OCI-LY3 (cell line): ENCODE measurements at regions not wholly inside any gene's neighbourhood (a gene's known extent, or its start where the extent isn't known, plus 50 kb on each side); places are given as distances from the start of the nearest gene placed in this dataset.

Source experiments
- H2AFZ ChIP-seq: fragments of 200-600, 300-600 bp; shearing (Covaris generic); 2 replicates; pipeline ENCODE4 v1.6.0; 2014; ENCODE audit warnings: antibody characterized with exemption, low read depth, low read length
- H3K27ac ChIP-seq: fragments of 200-600, 300-600 bp; sonication (generic); 2 replicates; pipeline ENCODE4 v1.5.1; 2014; ENCODE audit warnings: mild to moderate bottlenecking, low read length, moderate library complexity, mixed read lengths
- H3K27me3 ChIP-seq: fragments of 200-600, 300-600 bp; sonication (generic); 2 replicates; pipeline ENCODE4 v1.6.1; 2014; ENCODE audit warnings: low read depth, low read length, mixed read lengths
- H3K36me3 ChIP-seq: fragments of 200-600, 300-600 bp; sonication (generic); replicated peaks from 2 replicates; pipeline ENCODE3; 2014; ENCODE audit warnings: low read depth, low read length, mixed read lengths
- H3K4me1 ChIP-seq: fragments of 300-600, 200-600 bp; sonication (generic); 2 replicates; pipeline ENCODE4 v1.6.1; 2014; ENCODE audit warnings: low read length, mixed read lengths
- H3K4me2 ChIP-seq: fragments of 200-600, 300-600 bp; sonication (generic); 2 replicates; pipeline ENCODE4 v1.6.1; 2014; ENCODE audit warnings: low read length, mixed read lengths
- H3K4me3 ChIP-seq: fragments of 300-600, 200-600 bp; sonication (generic); 2 replicates; pipeline ENCODE4 v1.5.1; 2014; ENCODE audit warnings: antibody characterized with exemption, mild to moderate bottlenecking, low read length, moderate library complexity
- H3K79me2 ChIP-seq: fragments of 300-600, 200-600 bp; shearing (Covaris generic); 2 replicates; pipeline ENCODE4 v1.6.1; 2014; ENCODE audit warnings: mild to moderate bottlenecking, low read length, mixed read lengths
- H3K9ac ChIP-seq: fragments of 300-600, 200-600 bp; shearing (Covaris generic); 2 replicates; pipeline ENCODE4 v1.6.0; 2014; ENCODE audit warnings: mild to moderate bottlenecking, low read length, moderate library complexity
- H3K9me3 ChIP-seq: fragments of 200-600, 300-600 bp; shearing (Covaris generic); 2 replicates; pipeline ENCODE4 v1.6.1; 2014; ENCODE audit warnings: low read length, mixed read lengths; ENCODE audit not compliant: insufficient read depth
- H4K20me1 ChIP-seq: fragments of 200-600, 300-600 bp; sonication (generic); 2 replicates; pipeline ENCODE4 v1.6.1; 2016; ENCODE audit warnings: low read length, mixed read lengths; ENCODE audit not compliant: insufficient read depth
- CTCF ChIP-seq: fragments of 200-600, 300-600 bp; sonication (generic); IDR thresholded peaks from 2 replicates; pipeline ENCODE4 v1.5.1; 2014; ENCODE audit warnings: antibody characterized with exemption, low read length, low read depth
- EZH2phosphoT487 ChIP-seq: fragments of 200-600 bp; shearing (Covaris generic); IDR thresholded peaks from 2 replicates; pipeline ENCODE4 v1.6.1; 2018; ENCODE audit warnings: antibody characterized with exemption, mixed run types, low read depth

GRCh38 chr13:97565906-97566305 lies 131.9 kb downstream of the RAP2A start:
- Histone ChIP-seq H3K4me3 (no peak overlapping the region), H3K79me2 (no peaks in the 10 kb centered on the region), H3K36me3 (no peaks in the 10 kb centered on the region), H3K9ac (no peak overlapping the region), H3K27me3 (peaks cover 23% of the 10 kb centered on the region), H3K27ac (no peak overlapping the region), H3K4me2 (no peak overlapping the region), H2AFZ (no peak overlapping the region), H4K20me1 (no peaks in the 10 kb centered on the region), H3K4me1 (peaks cover 16% of the 10 kb centered on the region), H3K9me3 (no peaks in the 10 kb centered on the region)
- TF ChIP-seq CTCF (no peak), EZH2phosphoT487 (no peak)

- no peak overlapping the region for H3K27ac ChIP-seq
- H3K4me3 ChIP-seq, result no peak overlapping the region
- H3K36me3 ChIP-seq, result no peaks in the 10 kb centered on the region
- H2AFZ ChIP-seq, result no peak overlapping the region
- H3K9ac ChIP-seq, result no peak overlapping the region
- no peaks in the 10 kb centered on the region for H3K9me3 ChIP-seq
- no peaks in the 10 kb centered on the region for H3K79me2 ChIP-seq
- peaks cover 23% of the 10 kb centered on the region for H3K27me3 ChIP-seq
- no peak overlapping the region for H3K4me2 ChIP-seq
- H3K4me1 ChIP-seq, result peaks cover 16% of the 10 kb centered on the region
- TF ChIP-seq CTCF (no peak), EZH2phosphoT487 (no peak)
- no peaks in the 10 kb centered on the region for H4K20me1 ChIP-seq
These were observed 132.9 kb downstream of the RAP2A start for GRCh38 chr13:97566907-97567306.

DNA sequence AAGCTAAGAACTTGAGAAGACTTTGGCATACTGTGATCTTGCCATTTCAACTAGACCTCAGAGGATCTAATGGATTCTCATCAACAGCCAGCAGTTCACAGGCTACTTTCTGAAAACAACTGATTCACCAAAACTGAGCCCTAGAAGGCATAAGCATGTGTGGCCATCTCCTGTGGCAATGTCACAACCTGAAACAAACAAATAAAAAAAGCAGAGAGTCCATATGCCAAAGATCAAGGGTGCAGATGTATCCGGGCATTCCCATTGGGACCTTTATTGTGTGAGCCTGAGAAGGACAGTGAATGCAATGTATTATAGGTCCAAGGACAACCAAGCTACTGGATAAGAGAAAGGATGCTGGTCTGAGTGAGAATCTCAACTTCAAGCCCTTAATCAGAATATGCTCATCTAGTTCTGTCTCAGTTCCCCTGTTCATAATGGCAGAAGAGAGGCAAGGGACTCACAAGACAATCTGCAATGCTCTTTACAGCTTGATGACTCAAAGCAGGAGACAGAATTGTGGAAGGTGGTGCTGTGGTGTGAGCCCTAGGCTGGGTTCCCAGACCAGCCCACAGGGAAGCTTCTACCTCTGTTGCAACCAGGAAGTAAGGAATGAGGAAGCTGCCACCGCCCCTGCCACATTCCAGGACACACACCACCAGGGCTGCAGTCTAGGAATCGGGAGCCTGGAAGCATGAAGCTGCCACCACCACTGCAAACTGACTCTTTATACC lies 133.7 kb downstream of the RAP2A start:
- Histone ChIP-seq H3K27ac (no peak overlapping the region), H3K79me2 (no peaks in the 10 kb centered on the region), H3K9me3 (no peaks in the 10 kb centered on the region), H3K4me3 (peak overlapping the region; percentile 31), H3K36me3 (no peaks in the 10 kb centered on the region), H3K9ac (no peak overlapping the region), H2AFZ (no peak overlapping the region), H3K4me1 (peaks cover 16% of the 10 kb centered on the region), H3K4me2 (peak overlapping the region; percentile 63), H4K20me1 (no peaks in the 10 kb centered on the region), H3K27me3 (peaks cover 23% of the 10 kb centered on the region)
- TF ChIP-seq CTCF, result no peak
- no peak for TF ChIP-seq EZH2phosphoT487

DNA sequence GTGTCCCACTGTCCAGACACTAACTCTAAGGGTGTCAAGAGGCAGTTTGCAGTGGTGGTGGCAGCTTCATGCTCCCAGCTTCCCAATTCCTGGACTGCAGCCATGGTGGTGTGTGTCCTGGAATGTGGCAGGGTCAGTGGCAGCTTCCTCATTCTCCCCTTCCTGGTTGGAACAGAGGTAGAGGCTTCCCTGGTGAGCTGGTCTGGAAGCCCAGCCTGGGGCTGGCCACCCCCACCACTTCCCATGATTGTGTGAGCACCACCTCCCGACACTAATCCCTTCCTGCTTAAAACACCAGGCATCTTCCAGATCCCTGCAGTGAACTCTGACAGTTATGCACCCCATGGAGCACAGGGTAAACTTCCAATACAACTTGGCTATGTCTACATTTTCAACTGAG lies 134.9 kb downstream of the RAP2A start:
- peaks cover 16% of the 10 kb centered on the region for H3K4me1 ChIP-seq
- H4K20me1 ChIP-seq, result no peaks in the 10 kb centered on the region
- no peak overlapping the region for H3K9ac ChIP-seq
- no peak for TF ChIP-seq EZH2phosphoT487
- no peak for TF ChIP-seq CTCF
- H3K36me3 ChIP-seq, result no peaks in the 10 kb centered on the region
- peaks cover 26% of the 10 kb centered on the region for H3K27me3 ChIP-seq
- no peaks in the 10 kb centered on the region for H3K9me3 ChIP-seq
- H3K4me3 ChIP-seq, result no peak overlapping the region
- no peak overlapping the region for H2AFZ ChIP-seq
- H3K27ac ChIP-seq, result no peak overlapping the region
- H3K4me2 ChIP-seq, result no peak overlapping the region
- no peaks in the 10 kb centered on the region for H3K79me2 ChIP-seq
